ENCODE measurements at regions not wholly inside any gene's neighbourhood (a gene's known extent, or its start where the extent isn't known, plus 50 kb on each side); places are given as distances from the start of the nearest gene placed in this dataset.

DNA sequence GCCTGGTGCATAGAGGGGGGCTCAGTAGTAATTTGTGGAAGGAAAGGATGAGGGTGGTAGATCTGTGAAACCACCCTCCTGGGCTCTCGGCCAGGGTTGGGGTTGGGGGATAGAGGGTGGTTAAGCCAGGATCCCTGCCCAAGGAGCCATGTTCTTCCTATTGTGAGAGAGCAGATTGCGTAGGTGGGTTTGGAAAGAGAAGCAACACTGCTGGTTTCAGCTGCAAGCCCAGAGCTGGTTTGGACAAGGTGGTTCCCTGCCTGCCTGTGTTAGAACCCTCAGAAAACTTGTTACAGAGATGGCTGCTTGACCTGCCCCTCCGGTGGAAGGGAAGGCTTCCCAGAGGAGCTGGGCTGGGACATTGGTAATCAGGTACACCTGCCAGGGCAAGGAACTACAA is 131.2 kb upstream of the HAND1 start:
- ChIA-PET CTCF (ENCODE audit: partially characterized antibody) (interaction anchor here (0.7 to 10.4 kb wide), 30 partner anchors 8 to 1263 kb away, joined by 3 to 273 read pairs (median 4); no protein-coding TSS in a partner anchor), POLR2A (ENCODE audit: partially characterized antibody) (interaction anchor here (1.0 to 1.9 kb wide), 2 partner anchors 88 to 130 kb away, joined by 3 to 6 read pairs; no protein-coding TSS in a partner anchor)
- H3K23me2 ChIP-seq (ENCODE audit: low read depth, low read length): peaks cover 4% of the 10 kb centered on the region; the same call in 1 of the 2 replicates
- no peak overlapping the region for H3K23ac ChIP-seq (ENCODE audit: insufficient read length)
- WGBS, 2 experiments (ENCODE audit: extremely low coverage in 1 of 2, insufficient coverage in 1 of 2, insufficient read length in 1 of 2, insufficient replicate concordance in 2 of 2, low coverage in 1 of 2, low lambda C conversion rate in 2 of 2, missing lambda C conversion rate in 1 of 2): 80% methylated on average over 3 of the region's 3 CpGs; no CpG with 5 or more reads in 1 of the 2 experiments
- no peaks in the 10 kb centered on the region for H3K79me2 ChIP-seq (ENCODE audit: control insufficient read depth in 1 of 2, insufficient read depth in 2 of 2, low read length in 2 of 2)
- H3K4me3 ChIP-seq (ENCODE audit: extremely low read depth in 1 of 4, insufficient read depth in 2 of 4, low read depth in 3 of 4, low read length in 4 of 4): no peak overlapping the region
- no peak overlapping the region for H2BK20ac ChIP-seq (ENCODE audit: low read length)
- peaks cover 9 to 40% (median 38%) of the 10 kb centered on the region in 4 experiments for H3K27me3 ChIP-seq (replicated peaks in 1 of 4; ENCODE audit: control insufficient read depth in 3 of 4, extremely low read depth in 1 of 4, insufficient read depth in 3 of 4, low read length in 3 of 4)
- no peak overlapping the region for H3K14ac ChIP-seq (ENCODE audit: insufficient read length)
- no peak overlapping the region for H3K4me2 ChIP-seq (ENCODE audit: insufficient read depth in 1 of 2, low read depth in 2 of 2, low read length in 2 of 2)
- no peak overlapping the region for H3K9ac ChIP-seq (replicated peaks in 1 of 4; ENCODE audit: extremely low read depth in 1 of 4, low read depth in 3 of 4, low read length in 3 of 4)
- no peak overlapping the region for H4K5ac ChIP-seq (ENCODE audit: insufficient read length, low read depth, low read length)
- H2BK15ac ChIP-seq (ENCODE audit: low read length): no peak overlapping the region; the same call in 1 of the 2 replicates
- no peaks in the 10 kb centered on the region for H3K79me1 ChIP-seq (ENCODE audit: low read depth, low read length)
- H4K20me1 ChIP-seq (replicated peaks in 1 of 2; ENCODE audit: control insufficient read depth in 1 of 2, insufficient read depth in 2 of 2, low read length in 2 of 2): no peaks in the 10 kb centered on the region
- H2BK5ac ChIP-seq (ENCODE audit: low read depth, low read length): no peak overlapping the region
- no peak overlapping the region for H3K56ac ChIP-seq (replicated peaks; ENCODE audit: insufficient read length, low read depth, low read length)
- H3K4me1 ChIP-seq (replicated peaks in 1 of 4; ENCODE audit: control insufficient read depth in 3 of 4, insufficient read depth in 4 of 4, low read length in 3 of 4): peaks cover 6 to 8% (median 8%) of the 10 kb centered on the region in 4 experiments; a peak in 6 of 7 replicates
- H3K9me3 ChIP-seq (ENCODE audit: insufficient read depth in 2 of 2, low read depth in 1 of 2, low read length in 1 of 2): no peaks in the 10 kb centered on the region
- H2AFZ ChIP-seq (ENCODE audit: low read length): no peak overlapping the region
- H3K36me3 ChIP-seq (ENCODE audit: control insufficient read depth in 2 of 4, insufficient read depth in 4 of 4, low read length in 3 of 4): no peaks in the 10 kb centered on the region
- H2AK5ac ChIP-seq (ENCODE audit: low read depth, low read length): peak overlapping the region; percentile 30; the same call in 1 of the 2 replicates
- DNase-seq (ENCODE audit: low read depth in 1 of 2, low spot score in 2 of 2): no peak
- no peak overlapping the region for H2BK120ac ChIP-seq (replicated peaks; ENCODE audit: low read depth, low read length)
- no peak overlapping the region; the same call in 1 of the 2 replicates for H3K18ac ChIP-seq (ENCODE audit: extremely low read depth, low read length)
- FAIRE-seq: no peak
- no peak overlapping the region for H3K4ac ChIP-seq (replicated peaks; ENCODE audit: insufficient read length, low read depth, low read length)
- no peak overlapping the region for H4K91ac ChIP-seq (replicated peaks; ENCODE audit: insufficient read length, low read length)
- H4K8ac ChIP-seq (ENCODE audit: extremely low read depth, insufficient read depth, low read length): no peak overlapping the region
- H2BK12ac ChIP-seq (ENCODE audit: low read depth, low read length): peak overlapping the region; percentile 60; the same call in 1 of the 2 replicates
- H3K27ac ChIP-seq (ENCODE audit: low read depth, low read length): no peak overlapping the region
- TF ChIP-seq JUN (IDR thresholded peaks at IDR 0.05; ENCODE audit: low read depth, low read length) (no peak), ATF2 (IDR thresholded peaks at IDR 0.05; ENCODE audit: low read length) (no peak), POU5F1 (IDR thresholded peaks at IDR 0.05; ENCODE audit: low read depth, low read length) (no peak), PHF8 (conservative IDR thresholded peaks at IDR 0.05; ENCODE audit: low read depth, low read length) (no peak), RXRA (IDR thresholded peaks at IDR 0.05; ENCODE audit: insufficient read depth, low read depth, low read length) (no peak), BRCA1 (IDR thresholded peaks at IDR 0.05; ENCODE audit: low read depth, low read length) (no peak), EZH2 (IDR thresholded peaks at IDR 0.05; ENCODE audit: low read depth, low read length, severe bottlenecking) (no peak), GTF2F1 (IDR thresholded peaks at IDR 0.05; ENCODE audit: borderline replicate concordance, low read depth, low read length) (no peak)
- TF ChIP-seq, protein P1, sequence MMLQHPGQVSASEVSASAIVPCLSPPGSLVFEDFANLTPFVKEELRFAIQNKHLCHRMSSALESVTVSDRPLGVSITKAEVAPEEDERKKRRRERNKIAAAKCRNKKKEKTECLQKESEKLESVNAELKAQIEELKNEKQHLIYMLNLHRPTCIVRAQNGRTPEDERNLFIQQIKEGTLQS (IDR thresholded peaks at IDR 0.05; ENCODE audit: insufficient read depth, low read depth, low read length): no peak
